Keratinocyte (primary cell): ENCODE measurements at regions not wholly inside any gene's neighbourhood (a gene's known extent, or its start where the extent isn't known, plus 50 kb on each side); places are given as distances from the start of the nearest gene placed in this dataset.
"Not testable (repeated sequence)": the region's sequence is repeated elsewhere in the genome, so short reads cannot be mapped to it uniquely, and the experiment has no call there.

Source experiments
- DNase-seq: peaks from one replicate; pipeline ENCODE4 v3.0.0-alpha.2; 2011; ENCODE audit warnings: low read depth, missing footprints, low spot score
- FAIRE-seq: peaks from 2 replicates; lab custom pipeline; 2011; peaks lifted over from hg19 to GRCh38; lab: Jason Lieb, UNC
- H2AFZ ChIP-seq: 2 replicates; pipeline ENCODE4 v1.6.0; 2012; ENCODE audit warnings: low read length, control low read depth, inconsistent platforms; ENCODE audit not compliant: control insufficient read depth
- H3K27ac ChIP-seq: 2 replicates; pipeline ENCODE4 v1.5.1; 2011; ENCODE audit warnings: low read length; ENCODE audit not compliant: control insufficient read depth, insufficient read depth
- H3K27me3 ChIP-seq: 3 replicates; pipeline ENCODE4 v1.6.0; 2011; ENCODE audit warnings: low read length; ENCODE audit not compliant: control insufficient read depth, insufficient read depth; ENCODE audit errors: extremely low read depth
- H3K36me3 ChIP-seq, 2 experiments: 2 replicates in 1 of 2; 3 replicates in 1 of 2; pipeline ENCODE4 v1.5.1; 2011; ENCODE audit warnings: low read length in 2 of 2, mild to moderate bottlenecking in 1 of 2; ENCODE audit not compliant: control insufficient read depth in 2 of 2, insufficient read depth in 2 of 2; ENCODE audit errors: extremely low read depth in 1 of 2
- H3K4me1 ChIP-seq: 3 replicates; pipeline ENCODE4 v1.5.1; 2011; ENCODE audit warnings: low read length; ENCODE audit not compliant: control insufficient read depth, insufficient read depth; ENCODE audit errors: extremely low read depth
- H3K4me2 ChIP-seq: 3 replicates; pipeline ENCODE4 v1.6.0; 2011; ENCODE audit warnings: low read depth, low read length; ENCODE audit not compliant: control insufficient read depth, insufficient read depth; ENCODE audit errors: extremely low read depth
- H3K4me3 ChIP-seq, 3 experiments: fragments of 200-600 bp in 1 of 3; sonication (generic) in 1 of 3; 2 replicates in 2 of 3; 3 replicates in 1 of 3; pipeline ENCODE4 v1.5.1; 2011 to 2016; ENCODE audit warnings: low read length in 3 of 3, mild to moderate bottlenecking in 3 of 3, control low read depth in 2 of 3, inconsistent platforms in 1 of 3, low read depth in 1 of 3, mixed read lengths in 1 of 3, mixed run types in 1 of 3, moderate library complexity in 1 of 3; ENCODE audit not compliant: control insufficient read depth in 2 of 3, insufficient read depth in 2 of 3; ENCODE audit errors: extremely low read depth in 1 of 3
- H3K79me2 ChIP-seq: 2 replicates; pipeline ENCODE4 v1.6.0; 2012; ENCODE audit warnings: low read length; ENCODE audit not compliant: control insufficient read depth, insufficient read depth
- H3K9ac ChIP-seq: 3 replicates; pipeline ENCODE4 v1.6.0; 2011; ENCODE audit warnings: low read length; ENCODE audit not compliant: control insufficient read depth, insufficient read depth; ENCODE audit errors: extremely low read depth
- H3K9me1 ChIP-seq: 3 replicates; pipeline ENCODE4 v1.6.0; 2011; ENCODE audit warnings: low read length; ENCODE audit not compliant: control insufficient read depth, insufficient read depth; ENCODE audit errors: extremely low read depth
- H3K9me3 ChIP-seq: 2 replicates; pipeline ENCODE4 v1.5.1; 2012; ENCODE audit warnings: low read depth, low read length; ENCODE audit not compliant: control insufficient read depth
- H4K20me1 ChIP-seq: 3 replicates; pipeline ENCODE4 v1.6.0; 2011; ENCODE audit warnings: low read length; ENCODE audit not compliant: control insufficient read depth, insufficient read depth; ENCODE audit errors: extremely low read depth
- EZH2 ChIP-seq: IDR thresholded peaks from one replicate; pipeline ENCODE4 v1.6.1; 2012; ENCODE audit warnings: inconsistent platforms, mild to moderate bottlenecking, low read length, moderate library complexity
- dilution Hi-C: fragments of 300-500 bp; cut with MboI; formaldehyde crosslinking; loops from one replicate; pipeline ENCODE4 v1.7.0; 2020; ENCODE audit warnings: low sequenced_read_pairs; ENCODE audit not compliant: extremely low pct_ligation_motif_present
- TF ChIP-seq, protein P1 (sequence below), 3 experiments: IDR thresholded peaks in 1 of 3; conservative IDR thresholded peaks in 1 of 3; optimal IDR thresholded peaks in 1 of 3; 2 replicates in 2 of 3; 3 replicates in 1 of 3; pipeline versions ENCODE3 to v1.5.1; 2011; ENCODE audit warnings: low read length in 3 of 3, mild to moderate bottlenecking in 3 of 3, moderate library complexity in 2 of 3, control low read depth in 1 of 3, inconsistent platforms in 1 of 3; ENCODE audit not compliant: insufficient read depth in 2 of 3; ENCODE audit errors: extremely low read depth in 1 of 3

DNA sequence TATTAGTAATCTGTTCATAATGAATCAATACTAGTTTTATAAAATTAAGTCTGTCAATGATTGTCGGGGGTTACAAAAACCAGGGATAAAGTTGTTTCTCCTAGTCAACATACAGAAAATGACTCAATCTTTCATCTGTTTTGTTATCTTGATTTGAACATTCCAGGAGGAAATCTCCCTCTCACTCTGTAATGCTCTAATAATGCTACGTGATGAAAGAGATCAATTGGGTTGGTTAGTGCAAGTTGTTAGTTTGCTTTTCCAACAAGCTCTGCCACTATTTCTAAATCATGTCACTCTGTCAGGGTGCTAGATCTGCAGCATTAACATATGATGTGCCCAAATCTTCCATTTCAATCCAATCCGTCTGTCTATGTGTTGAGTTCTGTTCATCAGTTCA lies 379.5 kb upstream of the GJE1 start:
- H3K27me3 ChIP-seq, result no peaks in the 10 kb centered on the region
- no peak overlapping the region for H2AFZ ChIP-seq
- no peak overlapping the region for H3K4me3 ChIP-seq
- dilution Hi-C loops, result no loop called here
- H3K4me2 ChIP-seq, result no peak overlapping the region
- H3K9ac ChIP-seq, result no peak overlapping the region
- FAIRE-seq (no peak), DNase-seq (no peak)
- no peaks in the 10 kb centered on the region for H3K9me1 ChIP-seq
- H3K79me2 ChIP-seq, result no peaks in the 10 kb centered on the region
- no peaks in the 10 kb centered on the region for H3K36me3 ChIP-seq
- no peaks in the 10 kb centered on the region for H3K4me1 ChIP-seq
- H3K27ac ChIP-seq, result no peak overlapping the region
- H4K20me1 ChIP-seq, result no peaks in the 10 kb centered on the region
- H3K9me3 ChIP-seq, result no peaks in the 10 kb centered on the region
- TF ChIP-seq, protein P1, sequence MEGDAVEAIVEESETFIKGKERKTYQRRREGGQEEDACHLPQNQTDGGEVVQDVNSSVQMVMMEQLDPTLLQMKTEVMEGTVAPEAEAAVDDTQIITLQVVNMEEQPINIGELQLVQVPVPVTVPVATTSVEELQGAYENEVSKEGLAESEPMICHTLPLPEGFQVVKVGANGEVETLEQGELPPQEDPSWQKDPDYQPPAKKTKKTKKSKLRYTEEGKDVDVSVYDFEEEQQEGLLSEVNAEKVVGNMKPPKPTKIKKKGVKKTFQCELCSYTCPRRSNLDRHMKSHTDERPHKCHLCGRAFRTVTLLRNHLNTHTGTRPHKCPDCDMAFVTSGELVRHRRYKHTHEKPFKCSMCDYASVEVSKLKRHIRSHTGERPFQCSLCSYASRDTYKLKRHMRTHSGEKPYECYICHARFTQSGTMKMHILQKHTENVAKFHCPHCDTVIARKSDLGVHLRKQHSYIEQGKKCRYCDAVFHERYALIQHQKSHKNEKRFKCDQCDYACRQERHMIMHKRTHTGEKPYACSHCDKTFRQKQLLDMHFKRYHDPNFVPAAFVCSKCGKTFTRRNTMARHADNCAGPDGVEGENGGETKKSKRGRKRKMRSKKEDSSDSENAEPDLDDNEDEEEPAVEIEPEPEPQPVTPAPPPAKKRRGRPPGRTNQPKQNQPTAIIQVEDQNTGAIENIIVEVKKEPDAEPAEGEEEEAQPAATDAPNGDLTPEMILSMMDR (optimal IDR thresholded peaks at IDR 0.05 in 1 of 3, IDR thresholded peaks at IDR 0.05 in 1 of 3, conservative IDR thresholded peaks at IDR 0.05 in 1 of 3; ENCODE audit: extremely low read depth in 1 of 3, insufficient read depth in 2 of 3, low read length in 3 of 3), result no peak
- no peak for TF ChIP-seq EZH2

DNA sequence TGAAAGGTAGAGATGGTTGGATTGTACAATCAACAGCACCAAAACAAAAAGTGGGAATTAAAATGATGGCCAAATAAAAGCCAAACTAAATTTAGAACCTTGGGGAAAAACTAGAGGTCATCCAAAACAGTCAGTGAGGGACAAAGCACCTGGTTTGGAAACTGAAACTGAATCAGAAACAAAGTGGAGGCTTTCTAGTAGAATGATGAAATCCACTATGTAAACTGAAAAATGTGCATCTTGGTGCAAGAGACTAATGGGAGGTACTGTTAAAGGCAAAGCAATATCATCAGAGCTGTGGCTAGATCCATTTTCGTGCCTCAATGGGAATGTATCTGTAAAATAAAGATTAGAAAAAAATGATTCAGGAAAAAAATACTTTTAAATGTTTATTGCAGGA lies 380.0 kb upstream of the GJE1 start:
- TF ChIP-seq EZH2, result no peak
- TF ChIP-seq, protein P1 (optimal IDR thresholded peaks at IDR 0.05 in 1 of 3, IDR thresholded peaks at IDR 0.05 in 1 of 3, conservative IDR thresholded peaks at IDR 0.05 in 1 of 3; ENCODE audit: extremely low read depth in 1 of 3, insufficient read depth in 2 of 3, low read length in 3 of 3), result no peak
- Histone ChIP-seq H3K27me3 (no peaks in the 10 kb centered on the region), H3K27ac (no peak overlapping the region), H3K9ac (no peak overlapping the region), H2AFZ (no peak overlapping the region), H3K79me2 (no peaks in the 10 kb centered on the region), H3K9me1 (no peaks in the 10 kb centered on the region), H3K9me3 (no peaks in the 10 kb centered on the region), H3K4me1 (no peaks in the 10 kb centered on the region), H3K4me2 (no peak overlapping the region), H3K36me3 (no peaks in the 10 kb centered on the region), H4K20me1 (no peaks in the 10 kb centered on the region), H3K4me3 (no peak overlapping the region)
- dilution Hi-C loops, result no loop called here
- FAIRE-seq (no peak), DNase-seq (no peak)

DNA sequence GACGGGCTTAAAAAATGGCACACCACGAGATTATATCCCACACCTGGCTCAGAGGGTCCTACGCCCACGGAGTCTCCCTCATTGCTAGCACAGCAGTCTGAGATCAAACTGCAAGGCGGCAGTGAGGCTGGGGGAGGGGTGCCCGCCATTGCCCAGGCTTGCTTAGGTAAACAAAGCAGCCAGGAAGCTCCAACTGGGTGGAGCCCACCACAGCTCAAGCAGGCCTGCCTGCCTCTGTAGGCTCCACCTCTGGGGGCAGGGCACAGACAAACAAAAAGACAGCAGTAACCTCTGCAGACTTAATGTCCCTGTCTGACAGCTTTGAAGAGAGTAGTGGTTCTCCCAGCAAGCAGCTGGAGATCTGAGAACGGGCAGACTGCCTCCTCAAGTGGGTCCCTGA lies 386.4 kb upstream of the GJE1 start:
- H3K4me2 ChIP-seq, H3K4me3 ChIP-seq, H3K36me3 ChIP-seq, dilution Hi-C loops, H3K79me2 ChIP-seq, H3K9me3 ChIP-seq, DNase-seq, H3K27ac ChIP-seq, H2AFZ ChIP-seq, H3K27me3 ChIP-seq, H4K20me1 ChIP-seq, H3K9ac ChIP-seq, H3K4me1 ChIP-seq, FAIRE-seq, H3K9me1 ChIP-seq: not testable (repeated sequence)
